ENCODE measurements at regions not wholly inside any gene's neighbourhood (a gene's known extent, or its start where the extent isn't known, plus 50 kb on each side); places are given as distances from the start of the nearest gene placed in this dataset.

GRCh38 chr12:115810122-115810901 lies 467.2 kb downstream of the MED13L start:
- H3K4me3 ChIP-seq (ENCODE audit: extremely low read depth in 1 of 4, insufficient read depth in 2 of 4, low read depth in 3 of 4, low read length in 4 of 4), result no peak overlapping the region
- FAIRE-seq, result no peak
- no peak for TF ChIP-seq TAF1 (IDR thresholded peaks at IDR 0.05; ENCODE audit: low read depth, low read length)
- no peak for TF ChIP-seq CEBPB (IDR thresholded peaks at IDR 0.05; ENCODE audit: low read depth, low read length)
- TF ChIP-seq SAP30 (IDR thresholded peaks at IDR 0.05; ENCODE audit: insufficient read depth, insufficient replicate concordance, low read length), result no peak
- TF ChIP-seq KDM4A (IDR thresholded peaks at IDR 0.05; ENCODE audit: low read depth, low read length, severe bottlenecking), result no peak
- no peak for TF ChIP-seq GTF2F1 (IDR thresholded peaks at IDR 0.05; ENCODE audit: borderline replicate concordance, low read depth, low read length)
- no peak for TF ChIP-seq TEAD4 (IDR thresholded peaks at IDR 0.05; ENCODE audit: low read depth, low read length)
- TF ChIP-seq E2F6 (IDR thresholded peaks at IDR 0.05), result no peak
- no peak for TF ChIP-seq ATF2 (IDR thresholded peaks at IDR 0.05; ENCODE audit: low read length)
- TF ChIP-seq NANOG (IDR thresholded peaks at IDR 0.05; ENCODE audit: insufficient read depth, low read depth, low read length, poor library complexity, severe bottlenecking), result no peak
- TF ChIP-seq PHF8 (conservative IDR thresholded peaks at IDR 0.05; ENCODE audit: low read depth, low read length), result no peak

More at GRCh38 chr12:115810122-115810901, 467.2 kb downstream of the MED13L start:
- Histone ChIP-seq H2AK5ac (ENCODE audit: low read depth, low read length) (no peak overlapping the region), H3K14ac (ENCODE audit: insufficient read length) (no peak overlapping the region), H4K5ac (ENCODE audit: insufficient read length, low read depth, low read length) (no peak overlapping the region), H4K8ac (ENCODE audit: extremely low read depth, insufficient read depth, low read length) (no peak overlapping the region), H3K9ac (replicated peaks in 1 of 4; ENCODE audit: extremely low read depth in 1 of 4, low read depth in 3 of 4, low read length in 3 of 4) (no peak overlapping the region), H3K18ac (ENCODE audit: extremely low read depth, low read length) (no peak overlapping the region), H2AFZ (ENCODE audit: low read length) (no peak overlapping the region), H3K56ac (replicated peaks; ENCODE audit: insufficient read length, low read depth, low read length) (no peak overlapping the region), H3K23ac (ENCODE audit: insufficient read length) (no peak overlapping the region), H2BK12ac (ENCODE audit: low read depth, low read length) (no peak overlapping the region), H3K4me1 (replicated peaks in 1 of 4; ENCODE audit: control insufficient read depth in 3 of 4, insufficient read depth in 4 of 4, low read length in 3 of 4) (no peaks in the 10 kb centered on the region), H3K27me3 (replicated peaks in 1 of 4; ENCODE audit: control insufficient read depth in 3 of 4, extremely low read depth in 1 of 4, insufficient read depth in 3 of 4, low read length in 3 of 4) (no peaks in the 10 kb centered on the region), H3K4ac (replicated peaks; ENCODE audit: insufficient read length, low read depth, low read length) (no peak overlapping the region), H3K23me2 (ENCODE audit: low read depth, low read length) (no peaks in the 10 kb centered on the region), H3K9me3 (ENCODE audit: insufficient read depth in 2 of 2, low read depth in 1 of 2, low read length in 1 of 2) (0 out of 4 replicates have a peak, but pooled peaks cover 0 to 5% of the 10 kb centered on the region in 2 experiments), H2BK120ac (replicated peaks; ENCODE audit: low read depth, low read length) (no peak overlapping the region), H4K20me1 (replicated peaks in 1 of 2; ENCODE audit: control insufficient read depth in 1 of 2, insufficient read depth in 2 of 2, low read length in 2 of 2) (no peaks in the 10 kb centered on the region), H3K4me2 (ENCODE audit: insufficient read depth in 1 of 2, low read depth in 2 of 2, low read length in 2 of 2) (no peak overlapping the region), H2BK15ac (ENCODE audit: low read length) (no peak overlapping the region), H3K27ac (ENCODE audit: low read depth, low read length) (no peak overlapping the region), H3K36me3 (ENCODE audit: control insufficient read depth in 2 of 4, insufficient read depth in 4 of 4, low read length in 3 of 4) (no peaks in the 10 kb centered on the region), H2BK5ac (ENCODE audit: low read depth, low read length) (no peak overlapping the region), H4K91ac (replicated peaks; ENCODE audit: insufficient read length, low read length) (no peak overlapping the region), H3K79me1 (ENCODE audit: low read depth, low read length) (no peaks in the 10 kb centered on the region), H2BK20ac (ENCODE audit: low read length) (no peak overlapping the region), H3K79me2 (ENCODE audit: control insufficient read depth in 1 of 2, insufficient read depth in 2 of 2, low read length in 2 of 2) (no peaks in the 10 kb centered on the region)
- no peak for DNase-seq (ENCODE audit: low read depth in 1 of 2, low spot score in 2 of 2)
- CTCF ChIA-PET (ENCODE audit: partially characterized antibody), result interaction anchor here (1.0 to 1.5 kb wide), 2 partner anchors 12 to 61 kb away, joined by 3 read pairs; no protein-coding TSS in a partner anchor
- WGBS, 2 experiments (ENCODE audit: extremely low coverage in 1 of 2, insufficient coverage in 1 of 2, insufficient read length in 1 of 2, insufficient replicate concordance in 2 of 2, low coverage in 1 of 2, low lambda C conversion rate in 2 of 2, missing lambda C conversion rate in 1 of 2), result 89% methylated on average over 13 of the region's 13 CpGs; no CpG with 5 or more reads in 1 of the 2 experiments
- POLR2A ChIA-PET (ENCODE audit: partially characterized antibody), result no interaction called here

Data from H1 (cell line).